Nephron progenitor cell (in vitro differentiated cells): ENCODE measurements at regions not wholly inside any gene's neighbourhood (a gene's known extent, or its start where the extent isn't known, plus 50 kb on each side); places are given as distances from the start of the nearest gene placed in this dataset.
A peak's percentile ranks its signal among the peaks of the same experiment; 100 is the strongest.

ENCODE experiments used
- DNase-seq: peaks from one replicate; pipeline ENCODE4 v3.0.0; 2021
- H3K27ac Mint-ChIP-seq: 2 replicates; pipeline ENCODE4 v1.8.0; 2021; ENCODE audit warnings: mild to moderate bottlenecking, moderate library complexity, mixed read lengths
- H3K27me3 Mint-ChIP-seq: 2 replicates; pipeline ENCODE4 v1.8.0; 2021; ENCODE audit warnings: mild to moderate bottlenecking, low read depth, mixed read lengths; ENCODE audit not compliant: poor library complexity
- H3K36me3 Mint-ChIP-seq: 2 replicates; pipeline ENCODE4 v1.8.0; 2021; ENCODE audit warnings: low read depth, mixed read lengths
- H3K4me1 Mint-ChIP-seq: 2 replicates; pipeline ENCODE4 v1.8.0; 2021; ENCODE audit warnings: mixed read lengths
- H3K4me3 Mint-ChIP-seq: 2 replicates; pipeline ENCODE4 v1.8.0; 2021; ENCODE audit warnings: mild to moderate bottlenecking, moderate library complexity, mixed read lengths
- H3K9me3 Mint-ChIP-seq: 2 replicates; pipeline ENCODE4 v1.8.0; 2021; ENCODE audit warnings: mild to moderate bottlenecking, moderate library complexity, mixed read lengths
- CTCF ChIP-seq: fragments of 200-600 bp; sonication (generic); IDR thresholded peaks from 2 replicates; pipeline ENCODE4 v1.5.0; 2021; ENCODE audit warnings: antibody characterized with exemption

- Mint-ChIP-seq H3K4me1 (no peaks in the 10 kb centered on the region), H3K4me3 (no peak overlapping the region), H3K36me3 (no peaks in the 10 kb centered on the region), H3K27ac (no peak overlapping the region), H3K9me3 (peaks cover 4% of the 10 kb centered on the region), H3K27me3 (peaks cover 3% of the 10 kb centered on the region)
- no peak for DNase-seq
- no peak for TF ChIP-seq CTCF
These were observed 99.8 kb upstream of the SEL1L start for GRCh38 chr14:81633496-81633895.

GRCh38 chr14:81637639-81638038 is 104.0 kb upstream of the SEL1L start:
- no peak for TF ChIP-seq CTCF
- DNase-seq, result no peak
- H3K9me3 Mint-ChIP-seq, result peaks cover 4% of the 10 kb centered on the region
- H3K27me3 Mint-ChIP-seq, result no peaks in the 10 kb centered on the region
- peaks cover 17% of the 10 kb centered on the region for H3K4me1 Mint-ChIP-seq
- no peaks in the 10 kb centered on the region for H3K36me3 Mint-ChIP-seq
- no peak overlapping the region for H3K27ac Mint-ChIP-seq
- no peak overlapping the region for H3K4me3 Mint-ChIP-seq

- Mint-ChIP-seq H3K4me1 (peaks cover 17% of the 10 kb centered on the region), H3K36me3 (no peaks in the 10 kb centered on the region), H3K9me3 (peaks cover 4% of the 10 kb centered on the region), H3K27me3 (peaks cover 3% of the 10 kb centered on the region), H3K27ac (peak overlapping the region; percentile 43), H3K4me3 (no peak overlapping the region)
- TF ChIP-seq CTCF, result no peak
- DNase-seq, result no peak
These were observed 105.1 kb upstream of the SEL1L start for GRCh38 chr14:81638656-81639280.

DNA sequence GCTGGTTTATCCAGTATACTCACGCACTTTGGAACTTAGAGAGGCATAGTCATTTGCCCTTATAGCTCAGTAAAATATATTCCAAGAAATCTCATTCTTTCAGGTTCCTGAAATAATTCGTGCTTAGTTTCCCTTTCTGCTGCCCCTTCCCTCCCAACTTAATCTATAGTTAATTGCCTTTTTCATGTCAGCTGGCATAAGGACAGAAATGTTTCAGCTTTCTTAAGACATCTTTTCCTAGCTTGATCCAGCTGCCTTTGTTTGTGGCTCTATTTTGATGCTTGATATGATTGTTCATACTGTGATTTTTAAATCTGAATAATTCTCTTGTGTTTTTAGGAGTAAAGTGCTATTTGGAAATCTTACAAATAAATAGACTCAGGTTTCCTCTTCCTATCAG is 120.0 kb upstream of the SEL1L start:
- peaks cover 11% of the 10 kb centered on the region for H3K27me3 Mint-ChIP-seq
- no peak overlapping the region for H3K27ac Mint-ChIP-seq

GRCh38 chr14:81655423-81656314 is 122.0 kb upstream of the SEL1L start:
- Mint-ChIP-seq H3K4me1 (peaks cover 18% of the 10 kb centered on the region), H3K4me3 (no peak overlapping the region), H3K27me3 (peaks cover 8% of the 10 kb centered on the region), H3K9me3 (no peaks in the 10 kb centered on the region), H3K27ac (no peak overlapping the region), H3K36me3 (no peaks in the 10 kb centered on the region)
- DNase-seq, result no peak
- TF ChIP-seq CTCF, result no peak

More for the DNA sequence above, 120.0 kb upstream of the SEL1L start:
- Mint-ChIP-seq H3K9me3 (no peaks in the 10 kb centered on the region), H3K4me3 (no peak overlapping the region), H3K4me1 (peaks cover 13% of the 10 kb centered on the region), H3K36me3 (no peaks in the 10 kb centered on the region)
- TF ChIP-seq CTCF, result no peak
- no peak for DNase-seq
